Stimulated activated naive CD4-positive, alpha-beta T cell treated with Interleukin-2 at 50 U/mL for 16 hours (primary cell): ENCODE measurements at regions not wholly inside any gene's neighbourhood (a gene's known extent, or its start where the extent isn't known, plus 50 kb on each side); places are given as distances from the start of the nearest gene placed in this dataset.

Experiments
- DNase-seq: peaks from one replicate; lab custom pipeline; 2025; lab: John Stamatoyannopoulos, UW

DNA sequence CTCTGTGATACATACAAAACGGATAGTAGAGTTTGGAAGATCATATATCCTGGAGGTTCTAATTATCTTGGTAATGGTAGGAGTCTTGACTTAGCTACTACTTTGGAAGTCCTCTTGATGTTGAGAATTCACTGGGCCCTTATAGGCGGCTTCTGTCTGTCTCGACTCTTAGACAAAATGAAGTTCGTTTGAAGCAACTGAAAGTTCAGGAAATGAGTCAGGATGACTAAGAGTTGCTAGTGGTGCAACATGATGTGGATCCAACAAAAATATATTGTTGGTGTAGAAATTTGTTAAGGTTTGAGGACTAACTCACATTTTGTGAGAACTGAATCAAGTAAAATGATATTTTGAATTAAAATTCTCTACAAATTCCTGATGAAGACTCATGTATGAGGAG lies 272.7 kb downstream of the AEBP2 start:
- DNase-seq, result no peak

GRCh38 chr12:19718401-19718800 lies 279.1 kb downstream of the AEBP2 start:
- DNase-seq, result no peak

GRCh38 chr12:19719672-19720071 lies 280.4 kb downstream of the AEBP2 start:
- DNase-seq, result no peak

- no peak for DNase-seq
These were observed 286.8 kb downstream of the AEBP2 start for GRCh38 chr12:19726122-19726521.

DNA sequence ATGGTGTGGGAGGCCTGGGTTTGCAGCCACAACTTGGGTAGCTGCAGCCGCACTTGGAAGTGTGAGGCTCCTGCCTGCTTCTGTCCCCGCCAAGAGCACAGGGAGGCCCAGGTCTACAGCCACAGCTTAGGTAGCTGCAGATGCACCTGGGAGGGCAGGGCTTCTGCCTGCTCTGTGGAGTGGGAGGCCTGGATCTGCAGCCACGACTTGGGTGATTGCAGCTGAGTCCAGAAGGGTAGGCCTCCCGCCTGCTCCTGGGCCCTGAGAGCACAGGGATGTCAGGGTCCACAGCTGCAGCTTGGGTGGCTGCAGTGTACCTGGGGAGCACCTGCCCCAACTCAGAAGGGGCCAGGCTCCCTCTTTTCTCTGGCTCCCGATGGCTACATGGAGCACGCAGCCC lies 287.3 kb downstream of the AEBP2 start:
- no peak for DNase-seq

- DNase-seq, result no peak
These were observed 297.7 kb downstream of the AEBP2 start for GRCh38 chr12:19737019-19737418.

DNA sequence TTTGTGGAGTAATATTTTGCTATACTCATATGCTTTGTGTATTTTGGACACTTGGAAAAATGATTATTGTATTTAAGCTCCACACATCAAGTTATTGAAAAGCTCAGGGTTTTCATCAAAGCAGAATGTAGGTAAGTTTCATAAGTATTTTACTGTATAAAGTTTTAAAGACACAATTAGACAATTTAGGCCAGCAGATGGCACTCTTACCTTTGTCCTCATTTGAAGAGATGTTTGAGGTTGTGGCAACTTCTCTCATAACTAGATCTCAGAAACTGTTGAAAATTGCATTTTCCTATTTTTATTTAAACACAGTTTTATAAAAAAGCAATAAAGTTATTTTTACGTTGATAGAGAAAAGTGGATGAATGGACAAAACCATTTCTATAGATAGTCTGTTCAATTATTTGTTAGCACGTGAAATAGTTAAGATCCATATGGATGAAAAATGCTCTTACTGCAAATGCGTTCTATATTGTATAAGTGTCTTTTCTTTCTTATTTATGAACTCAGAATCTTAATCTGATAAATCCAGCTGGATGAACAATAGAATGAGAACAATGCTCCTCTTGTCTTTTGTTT lies 300.0 kb downstream of the AEBP2 start:
- DNase-seq, result no peak

- DNase-seq, result no peak
These were observed 301.3 kb downstream of the AEBP2 start for GRCh38 chr12:19740472-19741131.

- no peak for DNase-seq
These were observed 301.8 kb downstream of the AEBP2 start for GRCh38 chr12:19741132-19741489.

- DNase-seq, result no peak
These were observed 305.5 kb downstream of the AEBP2 start for GRCh38 chr12:19744705-19745218.

GRCh38 chr12:19746471-19746870 lies 307.2 kb downstream of the AEBP2 start:
- DNase-seq, result no peak

DNA sequence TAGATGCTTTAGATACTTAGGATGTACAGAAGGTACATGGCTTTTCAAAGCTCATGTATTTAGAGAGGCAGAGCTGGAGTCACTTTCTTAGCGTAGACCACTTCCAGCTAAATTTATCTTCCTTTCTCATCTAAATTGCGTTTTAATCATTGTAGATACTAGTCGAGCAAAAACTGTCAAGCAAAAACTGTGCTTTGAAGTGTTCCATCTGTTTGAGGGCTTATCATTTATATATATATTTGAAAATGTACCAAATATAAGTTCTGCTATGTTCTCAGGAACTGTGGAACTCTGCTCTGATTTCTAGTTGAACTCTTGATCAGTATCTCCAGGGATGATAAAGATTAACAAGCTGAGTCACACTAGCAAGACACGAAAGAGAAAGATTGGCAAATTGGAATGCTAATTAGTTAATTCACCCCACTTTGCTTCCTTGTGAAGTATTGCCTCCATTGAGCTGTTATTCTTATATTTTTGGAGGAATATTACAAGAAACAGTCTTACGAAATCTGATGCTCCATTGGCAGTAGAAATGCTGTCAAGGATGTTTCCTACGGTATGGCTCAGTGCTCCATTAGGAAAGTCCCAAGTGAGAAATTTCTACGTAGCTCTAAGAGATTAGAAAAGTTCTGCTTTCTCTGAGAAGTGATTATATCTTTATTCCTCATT lies 310.7 kb downstream of the AEBP2 start:
- DNase-seq, result no peak

DNA sequence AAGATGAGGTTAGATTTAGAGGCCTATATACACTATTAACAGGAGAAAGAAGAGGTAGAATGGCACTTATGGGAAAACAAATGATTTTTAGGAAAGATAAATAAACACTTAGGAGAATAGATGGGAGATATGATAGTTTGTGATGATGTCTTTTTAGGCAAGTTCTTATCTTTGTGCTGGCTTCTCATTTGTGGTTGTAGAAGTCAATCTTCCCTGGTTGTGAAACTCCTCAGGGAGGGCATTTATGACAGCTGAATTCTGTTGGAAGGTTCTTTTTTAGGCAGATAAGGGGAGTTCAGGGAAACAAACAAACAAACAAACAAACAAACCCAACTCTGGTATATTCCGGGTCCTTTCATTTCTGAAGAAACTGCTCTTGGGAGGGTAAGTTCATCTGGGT lies 311.8 kb downstream of the AEBP2 start:
- DNase-seq, result no peak

DNA sequence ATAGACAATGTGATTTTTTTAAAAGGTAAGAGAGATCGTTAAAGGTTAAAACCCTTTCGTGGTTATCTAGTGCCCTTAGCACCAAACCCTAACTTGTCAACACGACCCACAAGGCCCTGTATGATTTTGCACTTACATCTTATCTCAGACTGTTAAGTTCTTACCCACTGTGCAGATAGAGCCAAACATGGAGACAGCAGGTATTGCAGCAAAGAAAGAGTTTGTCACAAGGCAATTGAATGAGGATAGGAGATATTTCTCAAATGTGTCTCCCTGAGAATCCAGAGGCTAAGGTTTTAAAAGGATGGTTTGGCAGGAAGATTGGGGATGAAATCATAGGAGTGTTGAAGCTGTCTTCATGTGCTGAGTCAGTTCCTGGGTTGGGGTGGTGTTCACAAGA lies 313.4 kb downstream of the AEBP2 start:
- no peak for DNase-seq

DNA sequence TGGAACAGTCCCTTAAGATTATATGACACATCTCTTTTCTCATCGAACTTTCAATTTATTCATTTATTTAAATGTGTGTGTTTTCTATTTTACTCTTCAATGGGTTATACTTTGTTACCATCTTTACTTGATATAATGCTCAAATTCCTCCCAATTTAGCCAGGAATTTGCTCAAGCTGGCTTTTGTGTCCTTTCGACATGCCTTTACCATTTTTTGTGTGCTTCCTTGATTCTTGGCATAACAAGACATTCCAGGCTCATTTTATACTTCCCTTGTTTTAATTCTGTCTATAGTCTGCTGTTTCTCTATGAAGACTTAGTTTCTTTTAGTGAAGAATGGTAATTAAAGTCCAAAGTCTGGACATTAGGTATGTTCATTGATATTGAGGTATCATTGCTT lies 315.8 kb downstream of the AEBP2 start:
- no peak for DNase-seq

GRCh38 chr12:19757317-19757877 lies 318.1 kb downstream of the AEBP2 start:
- DNase-seq, result no peak

- DNase-seq, result no peak
These were observed 319.9 kb downstream of the AEBP2 start for GRCh38 chr12:19759227-19759626.

DNA sequence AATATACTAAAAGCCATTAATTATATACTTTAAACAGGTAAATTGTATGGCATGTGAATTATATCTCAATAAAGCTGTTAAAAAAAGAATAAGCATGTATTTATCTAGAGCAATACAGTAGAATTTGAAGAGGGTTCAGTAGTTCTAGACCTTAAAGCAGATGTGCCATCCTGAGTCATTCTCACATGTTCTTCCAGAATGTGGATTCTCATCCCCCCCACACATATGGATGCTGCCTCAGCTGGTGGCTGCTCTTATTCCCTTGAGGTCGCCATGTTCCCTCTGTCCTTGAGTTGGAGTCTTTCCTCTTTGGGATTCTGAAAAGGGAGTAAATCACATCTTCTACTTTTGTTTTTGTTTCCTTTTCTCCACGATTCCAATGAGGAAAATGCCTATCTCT lies 321.3 kb downstream of the AEBP2 start:
- DNase-seq, result no peak

DNA sequence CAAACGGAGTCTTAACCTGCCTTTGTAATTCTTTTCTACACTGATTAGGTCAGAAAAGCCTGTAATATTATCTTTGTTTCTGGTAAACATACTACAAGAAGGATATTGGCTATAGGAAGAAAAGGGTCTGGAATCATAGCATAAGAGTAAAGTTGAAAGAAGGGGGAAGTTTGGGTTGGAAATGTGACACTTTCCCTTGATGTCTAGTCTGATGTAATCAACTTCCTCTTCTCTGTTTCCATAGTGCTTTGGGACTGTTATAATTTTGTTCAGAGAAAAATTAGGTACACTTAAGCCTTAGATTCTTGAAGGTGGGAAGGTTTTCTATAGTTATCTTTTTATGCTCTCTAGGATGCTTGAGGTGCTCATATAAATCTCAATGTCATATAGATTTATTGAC lies 322.2 kb downstream of the AEBP2 start:
- DNase-seq, result no peak

DNA sequence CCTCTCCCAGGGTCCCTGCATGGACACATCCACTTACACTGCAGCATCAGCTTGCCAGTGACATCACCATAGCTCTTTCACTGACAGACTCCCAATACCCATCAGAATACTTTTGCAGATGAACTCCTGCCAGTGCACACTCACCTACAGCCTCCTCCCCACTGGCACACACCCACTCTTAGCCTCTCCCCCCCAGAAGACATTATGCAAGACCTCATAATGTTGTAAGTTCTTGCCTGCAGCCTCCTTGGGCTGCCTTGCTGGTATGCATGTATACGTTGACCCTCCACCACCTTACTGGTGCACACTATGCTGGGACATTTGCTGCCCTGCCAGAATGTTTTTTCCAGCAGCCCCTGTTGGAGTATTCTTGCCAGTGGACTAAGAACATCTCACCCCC lies 324.2 kb downstream of the AEBP2 start:
- DNase-seq, result no peak

DNA sequence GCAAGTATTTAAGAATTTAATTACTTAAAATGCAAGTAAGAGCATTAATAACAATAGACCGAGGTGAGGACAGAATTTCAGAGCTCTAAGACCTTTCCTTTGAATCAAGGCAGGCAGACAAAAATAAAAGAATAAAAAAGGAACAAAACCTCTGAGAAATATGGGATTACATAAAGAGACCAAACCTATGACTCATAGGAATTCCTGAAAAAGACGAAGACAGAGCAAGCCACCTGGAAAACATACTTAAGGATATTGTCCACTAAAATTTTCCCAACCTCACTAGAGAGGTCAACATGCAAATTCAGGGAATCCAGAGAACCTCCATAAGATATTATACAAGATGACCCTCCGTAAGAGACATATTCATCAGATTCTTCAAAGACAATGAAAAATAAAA lies 325.1 kb downstream of the AEBP2 start:
- DNase-seq, result no peak

GRCh38 chr12:19771858-19772257 lies 332.6 kb downstream of the AEBP2 start:
- DNase-seq, result no peak

DNA sequence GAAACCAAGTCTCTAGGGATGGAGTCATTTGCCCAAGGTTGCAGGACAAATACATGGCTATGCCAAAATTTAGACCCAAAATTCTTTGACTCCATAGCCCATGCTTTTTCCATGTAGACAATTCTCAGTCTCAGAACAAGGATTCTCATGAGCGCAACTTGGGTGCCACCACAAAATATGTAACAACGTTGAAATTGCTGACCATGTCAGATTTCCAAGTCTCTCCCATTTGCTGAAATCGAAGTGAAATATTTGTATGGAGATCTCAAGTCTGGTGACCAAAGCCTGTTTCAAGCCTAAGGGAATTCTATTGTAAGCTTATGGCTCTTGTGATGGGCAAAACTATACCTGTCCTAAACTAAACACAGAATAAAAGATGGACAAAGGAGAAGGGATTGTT lies 333.5 kb downstream of the AEBP2 start:
- no peak for DNase-seq
